Progenitor cell of endocrine pancreas (in vitro differentiated cells): ENCODE measurements at regions not wholly inside any gene's neighbourhood (a gene's known extent, or its start where the extent isn't known, plus 50 kb on each side); places are given as distances from the start of the nearest gene placed in this dataset.
"Not testable (repeated sequence)": the region's sequence is repeated elsewhere in the genome, so short reads cannot be mapped to it uniquely, and the experiment has no call there.

Experiments
- DNase-seq: peaks from one replicate; pipeline ENCODE4 v3.0.0; 2021; ENCODE audit warnings: low spot score; ENCODE audit not compliant: unreplicated experiment
- H3K27ac Mint-ChIP-seq: 2 replicates; pipeline ENCODE4 v1.8.0; 2021; ENCODE audit warnings: mild to moderate bottlenecking, moderate library complexity, mixed read lengths
- H3K27me3 Mint-ChIP-seq: 2 replicates; pipeline ENCODE4 v1.8.0; 2021; ENCODE audit warnings: mixed read lengths
- H3K36me3 Mint-ChIP-seq: 2 replicates; pipeline ENCODE4 v1.8.0; 2022; ENCODE audit warnings: mixed read lengths; ENCODE audit not compliant: insufficient read depth
- H3K4me1 Mint-ChIP-seq: 2 replicates; pipeline ENCODE4 v1.8.0; 2021; ENCODE audit warnings: low read depth, mixed read lengths
- H3K4me3 Mint-ChIP-seq: 2 replicates; pipeline ENCODE4 v1.8.0; 2021; ENCODE audit warnings: low read depth, mild to moderate bottlenecking, moderate library complexity, mixed read lengths
- H3K9me3 Mint-ChIP-seq: 2 replicates; pipeline ENCODE4 v1.8.0; 2021; ENCODE audit warnings: low read depth, mixed read lengths
- TF ChIP-seq, protein P1 (sequence below): fragments of 200-600 bp; sonication (generic); IDR thresholded peaks from one replicate; pipeline ENCODE4 v1.5.0; 2021; ENCODE audit warnings: antibody characterized with exemption, mild to moderate bottlenecking; ENCODE audit not compliant: unreplicated experiment

DNA sequence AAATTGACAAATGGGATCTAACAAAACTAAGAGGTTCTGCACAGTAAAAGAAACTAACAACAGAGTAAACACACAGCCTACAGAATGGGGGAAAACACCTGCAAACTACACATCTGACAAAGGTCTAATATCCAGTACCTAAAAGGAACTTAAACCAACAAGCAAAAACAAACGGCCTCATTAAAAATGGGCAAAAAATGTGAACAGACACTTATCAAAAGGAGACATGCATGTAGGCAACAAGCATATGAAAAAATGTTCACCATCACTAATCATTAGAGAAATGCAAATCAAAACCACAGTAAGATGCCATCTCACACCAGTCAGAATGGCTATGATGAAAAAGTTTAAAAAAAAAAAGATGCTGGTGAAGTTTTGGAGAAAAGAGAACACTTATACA, 197.4 kb downstream of the KBTBD2 start:
- Mint-ChIP-seq H3K4me1 (no peaks in the 10 kb centered on the region), H3K27ac (no peak overlapping the region), H3K9me3 (peaks cover 27% of the 10 kb centered on the region)

DNA sequence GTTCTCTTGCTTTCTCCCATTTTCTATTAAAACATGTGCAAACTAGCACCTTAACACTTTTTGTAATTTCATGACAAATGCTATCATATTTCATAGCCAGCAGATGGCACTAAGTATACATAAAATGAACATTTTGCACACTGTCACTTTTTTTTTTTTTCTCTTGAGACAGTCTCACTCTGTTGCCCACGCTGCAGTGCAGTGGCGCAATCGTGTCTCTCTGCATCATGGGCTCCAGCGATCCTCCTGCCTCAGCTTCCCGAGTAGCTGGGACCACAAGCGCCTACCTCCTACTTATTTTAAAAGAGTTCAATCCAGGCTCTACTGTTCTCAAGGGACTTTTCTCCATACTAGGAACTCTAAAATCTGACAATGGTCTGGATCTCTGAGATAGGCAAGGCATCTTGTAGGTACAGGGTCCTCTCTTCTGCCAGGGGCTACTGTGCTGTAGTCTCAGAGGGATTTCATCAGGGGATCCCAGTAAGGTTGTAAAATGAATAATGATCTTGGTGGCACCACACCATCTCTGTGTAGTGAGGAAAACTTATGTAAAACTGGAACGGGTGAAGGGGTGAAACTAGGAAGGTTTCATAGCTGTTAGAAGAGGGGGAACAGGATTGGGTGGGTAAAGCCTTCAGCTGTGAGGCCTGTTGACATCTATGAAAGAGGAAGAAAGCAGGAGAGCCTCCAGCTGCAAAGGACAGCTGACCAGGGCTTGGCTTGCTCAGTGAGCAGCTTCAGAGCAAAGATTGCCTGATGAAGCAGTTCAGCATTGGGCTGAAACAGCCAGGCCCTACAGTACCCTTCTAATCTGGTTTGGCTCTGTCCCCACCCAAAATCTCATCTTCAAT, 196.9 kb downstream of the AVL9 start:
- H3K4me1 Mint-ChIP-seq, H3K27ac Mint-ChIP-seq, DNase-seq, H3K4me3 Mint-ChIP-seq, H3K27me3 Mint-ChIP-seq: not testable (repeated sequence)
- peaks cover 12% of the 10 kb centered on the region for H3K36me3 Mint-ChIP-seq
- H3K9me3 Mint-ChIP-seq = peaks cover 29% of the 10 kb centered on the region
- TF ChIP-seq, protein P1, sequence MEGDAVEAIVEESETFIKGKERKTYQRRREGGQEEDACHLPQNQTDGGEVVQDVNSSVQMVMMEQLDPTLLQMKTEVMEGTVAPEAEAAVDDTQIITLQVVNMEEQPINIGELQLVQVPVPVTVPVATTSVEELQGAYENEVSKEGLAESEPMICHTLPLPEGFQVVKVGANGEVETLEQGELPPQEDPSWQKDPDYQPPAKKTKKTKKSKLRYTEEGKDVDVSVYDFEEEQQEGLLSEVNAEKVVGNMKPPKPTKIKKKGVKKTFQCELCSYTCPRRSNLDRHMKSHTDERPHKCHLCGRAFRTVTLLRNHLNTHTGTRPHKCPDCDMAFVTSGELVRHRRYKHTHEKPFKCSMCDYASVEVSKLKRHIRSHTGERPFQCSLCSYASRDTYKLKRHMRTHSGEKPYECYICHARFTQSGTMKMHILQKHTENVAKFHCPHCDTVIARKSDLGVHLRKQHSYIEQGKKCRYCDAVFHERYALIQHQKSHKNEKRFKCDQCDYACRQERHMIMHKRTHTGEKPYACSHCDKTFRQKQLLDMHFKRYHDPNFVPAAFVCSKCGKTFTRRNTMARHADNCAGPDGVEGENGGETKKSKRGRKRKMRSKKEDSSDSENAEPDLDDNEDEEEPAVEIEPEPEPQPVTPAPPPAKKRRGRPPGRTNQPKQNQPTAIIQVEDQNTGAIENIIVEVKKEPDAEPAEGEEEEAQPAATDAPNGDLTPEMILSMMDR = peak; percentile 28

More for the DNA sequence above, 197.4 kb downstream of the KBTBD2 start:
- H3K36me3 Mint-ChIP-seq = peaks cover 5% of the 10 kb centered on the region
- no peak for DNase-seq
- no peaks in the 10 kb centered on the region for H3K27me3 Mint-ChIP-seq
- TF ChIP-seq, protein P1 = no peak
- H3K4me3 Mint-ChIP-seq = no peak overlapping the region

DNA sequence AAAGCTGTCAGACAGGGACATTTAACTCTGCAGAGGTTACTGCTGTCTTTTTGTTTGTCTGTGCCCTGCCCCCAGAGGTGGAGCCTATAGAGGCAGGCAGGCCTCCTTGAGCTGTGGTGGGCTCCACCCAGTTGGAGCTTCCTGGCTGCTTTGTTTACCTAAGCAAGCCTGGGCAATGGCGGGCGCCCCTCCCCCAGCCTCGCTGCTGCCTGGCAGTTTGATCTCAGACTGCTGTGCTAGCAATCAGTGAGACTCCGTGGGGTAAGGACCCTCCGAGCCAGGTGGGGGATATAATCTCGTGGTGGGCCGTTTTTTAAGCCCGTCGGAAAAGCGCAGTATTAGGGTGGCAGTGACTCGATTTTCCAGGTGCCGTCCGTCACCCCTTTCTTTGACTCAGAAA, 192.8 kb downstream of the AVL9 start:
- H3K27me3 Mint-ChIP-seq, H3K9me3 Mint-ChIP-seq, H3K27ac Mint-ChIP-seq, H3K36me3 Mint-ChIP-seq, DNase-seq, H3K4me3 Mint-ChIP-seq, H3K4me1 Mint-ChIP-seq: not testable (repeated sequence)

DNA sequence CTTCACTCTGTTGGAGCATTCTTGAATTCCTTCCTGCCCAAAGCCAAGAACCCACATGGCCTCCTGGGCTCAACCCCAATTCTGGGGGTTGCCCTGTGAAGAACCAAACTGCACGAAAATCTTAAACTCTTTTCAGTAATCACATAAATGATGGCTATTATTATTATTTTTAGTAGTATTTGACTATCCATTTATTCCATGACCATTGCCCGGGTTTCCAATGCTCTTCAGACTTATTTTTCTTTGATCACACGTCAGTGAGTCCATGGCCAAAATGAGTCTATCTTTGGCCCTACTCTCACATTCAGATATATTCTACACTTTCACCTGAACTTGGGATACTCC, 185.9 kb downstream of the AVL9 start:
- peaks cover 9% of the 10 kb centered on the region for H3K9me3 Mint-ChIP-seq
- no peak overlapping the region for H3K27ac Mint-ChIP-seq
- H3K27me3 Mint-ChIP-seq = no peaks in the 10 kb centered on the region
- no peak for DNase-seq
- no peak overlapping the region for H3K4me3 Mint-ChIP-seq
- TF ChIP-seq, protein P1 = no peak
- peaks cover 2% of the 10 kb centered on the region for H3K4me1 Mint-ChIP-seq
- H3K36me3 Mint-ChIP-seq = peaks cover 10% of the 10 kb centered on the region

DNA sequence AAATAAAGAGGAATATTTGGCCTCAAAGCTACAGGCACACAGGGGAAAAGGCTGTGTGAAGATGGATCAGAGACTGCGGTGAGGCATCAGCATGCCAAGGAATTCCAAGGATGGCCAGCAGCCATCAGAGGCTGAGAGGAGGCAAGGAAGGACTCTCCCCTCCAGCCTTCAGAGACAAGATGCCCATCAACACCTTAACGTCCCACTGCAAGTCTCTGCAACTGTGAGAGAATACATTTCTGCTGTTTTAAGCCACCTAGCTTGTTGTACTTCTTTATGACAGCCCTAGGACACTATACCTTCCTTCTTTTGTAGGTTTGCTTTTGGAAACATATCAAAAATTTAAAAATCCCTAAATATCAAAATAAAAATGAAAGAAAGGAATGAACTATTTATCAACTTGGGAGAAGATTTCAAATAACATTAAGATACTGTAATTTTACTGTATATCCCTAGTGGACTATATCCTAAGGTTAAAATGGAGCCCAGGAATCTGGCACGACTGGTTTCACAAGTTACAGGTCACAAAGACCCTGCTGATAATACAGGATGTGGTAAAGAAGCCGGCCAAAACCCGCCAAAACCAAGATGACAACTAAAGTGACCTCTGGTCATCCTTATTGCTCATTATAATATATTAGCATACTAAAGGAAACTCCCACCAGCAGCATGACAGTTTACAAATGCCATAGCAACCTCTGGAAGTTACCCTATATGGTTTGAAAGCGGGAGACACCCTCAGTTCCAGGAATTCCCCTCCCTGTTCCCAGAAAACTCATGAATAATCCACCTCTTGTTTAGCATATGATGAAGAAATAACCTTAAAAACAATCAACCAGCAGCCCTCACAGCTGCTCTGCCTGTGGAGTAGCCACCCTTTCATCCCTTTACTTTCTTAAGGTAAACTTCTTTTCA, 185.2 kb downstream of the AVL9 start:
- H3K27ac Mint-ChIP-seq = no peak overlapping the region

More for the DNA sequence above, 185.2 kb downstream of the AVL9 start:
- no peak overlapping the region for H3K4me3 Mint-ChIP-seq
- H3K36me3 Mint-ChIP-seq = peaks cover 13% of the 10 kb centered on the region
- H3K9me3 Mint-ChIP-seq = peaks cover 9% of the 10 kb centered on the region
- peaks cover 2% of the 10 kb centered on the region for H3K4me1 Mint-ChIP-seq
- no peak for DNase-seq
- TF ChIP-seq, protein P1 = no peak
- H3K27me3 Mint-ChIP-seq = no peaks in the 10 kb centered on the region
